ENCODE measurements at regions not wholly inside any gene's neighbourhood (a gene's known extent, or its start where the extent isn't known, plus 50 kb on each side); places are given as distances from the start of the nearest gene placed in this dataset.

- no peak for DNase-seq
- Histone ChIP-seq H3K27ac (ENCODE audit: low read length) (no peak overlapping the region), H3F3A (ENCODE audit: low read length, unreplicated experiment) (no peaks in the 10 kb centered on the region), H3K9me3 (ENCODE audit: low read length) (no peaks in the 10 kb centered on the region), H3K36me3 (ENCODE audit: low read depth, low read length) (no peaks in the 10 kb centered on the region), H3K27me3 (ENCODE audit: low read length) (no peaks in the 10 kb centered on the region), H4K20me1 (ENCODE audit: low read length) (no peaks in the 10 kb centered on the region), H3K4me1 (ENCODE audit: insufficient read depth, low read length) (no peaks in the 10 kb centered on the region), H3K4me2 (ENCODE audit: low read length) (no peak overlapping the region), H3K79me2 (ENCODE audit: low read length) (no peaks in the 10 kb centered on the region), H3K9ac (ENCODE audit: low read length) (no peak overlapping the region), H2AFZ (ENCODE audit: low read length) (no peak overlapping the region), H3K9me2 (replicated peaks; ENCODE audit: low read length) (no peaks in the 10 kb centered on the region), H3K4me3 (ENCODE audit: low read length) (no peak overlapping the region)
- BruUV-seq (replicated peaks) = no TSS peak
- intact Hi-C loops (cut with micrococcal nuclease) = no loop called here
- ChIA-PET CTCF (no interaction called here), POLR2A (ENCODE audit: unreplicated experiment) (no interaction called here)
- no peak for TF ChIP-seq EZH2 (IDR thresholded peaks at IDR 0.05; ENCODE audit: low read length, unreplicated experiment)
- TF ChIP-seq EZH2phosphoT487 (IDR thresholded peaks at IDR 0.05; ENCODE audit: borderline replicate concordance, low read length) = no peak
- no peak for TF ChIP-seq CTCF (conservative IDR thresholded peaks at IDR 0.05; ENCODE audit: low read depth, low read length)
- no peak for ATAC-seq
These were observed 122.6 kb upstream of the LSM8 start for GRCh38 chr7:118061386-118061785.

GRCh38 chr7:118072893-118073674, 110.9 kb upstream of the LSM8 start:
- BruUV-seq (replicated peaks) = no TSS peak
- no peaks in the 10 kb centered on the region for H3K9me3 ChIP-seq (ENCODE audit: low read length)
- no peak overlapping the region for H3K4me2 ChIP-seq (ENCODE audit: low read length)
- intact Hi-C loops (cut with micrococcal nuclease) = no loop called here
- no peaks in the 10 kb centered on the region for H3F3A ChIP-seq (ENCODE audit: low read length, unreplicated experiment)
- H4K20me1 ChIP-seq (ENCODE audit: low read length) = no peaks in the 10 kb centered on the region
- TF ChIP-seq EZH2 (IDR thresholded peaks at IDR 0.05; ENCODE audit: low read length, unreplicated experiment) (no peak), CTCF (conservative IDR thresholded peaks at IDR 0.05; ENCODE audit: low read depth, low read length) (no peak), EZH2phosphoT487 (IDR thresholded peaks at IDR 0.05; ENCODE audit: borderline replicate concordance, low read length) (no peak)
- no peak overlapping the region for H3K4me3 ChIP-seq (ENCODE audit: low read length)
- H3K36me3 ChIP-seq (ENCODE audit: low read depth, low read length) = no peaks in the 10 kb centered on the region
- POLR2A ChIA-PET (ENCODE audit: unreplicated experiment) = no interaction called here
- H3K9me2 ChIP-seq (replicated peaks; ENCODE audit: low read length) = no peaks in the 10 kb centered on the region
- no peaks in the 10 kb centered on the region for H3K79me2 ChIP-seq (ENCODE audit: low read length)
- no peaks in the 10 kb centered on the region for H3K27me3 ChIP-seq (ENCODE audit: low read length)
- 0 out of 2 replicates have a peak, but pooled peaks have one; percentile 37 for ATAC-seq
- H3K4me1 ChIP-seq (ENCODE audit: insufficient read depth, low read length) = no peaks in the 10 kb centered on the region
- CTCF ChIA-PET = no interaction called here
- H3K9ac ChIP-seq (ENCODE audit: low read length) = no peak overlapping the region
- DNase-seq = no peak
- H2AFZ ChIP-seq (ENCODE audit: low read length) = no peak overlapping the region
- H3K27ac ChIP-seq (ENCODE audit: low read length) = no peak overlapping the region

- no TSS peak for BruUV-seq (replicated peaks)
- H3K9me3 ChIP-seq (ENCODE audit: low read length) = no peaks in the 10 kb centered on the region
These were observed 108.0 kb upstream of the LSM8 start for GRCh38 chr7:118075936-118076335.

More at GRCh38 chr7:118075936-118076335, 108.0 kb upstream of the LSM8 start:
- Histone ChIP-seq H3K4me2 (ENCODE audit: low read length) (no peak overlapping the region), H3K4me1 (ENCODE audit: insufficient read depth, low read length) (no peaks in the 10 kb centered on the region; the same call in 1 of the 2 replicates), H3K36me3 (ENCODE audit: low read depth, low read length) (no peaks in the 10 kb centered on the region), H2AFZ (ENCODE audit: low read length) (no peak overlapping the region), H3K4me3 (ENCODE audit: low read length) (no peak overlapping the region), H3K27ac (ENCODE audit: low read length) (no peak overlapping the region), H3K9ac (ENCODE audit: low read length) (no peak overlapping the region), H3K79me2 (ENCODE audit: low read length) (no peaks in the 10 kb centered on the region), H3K9me2 (replicated peaks; ENCODE audit: low read length) (0 out of 2 replicates have a peak, but pooled peaks cover 4% of the 10 kb centered on the region), H3F3A (ENCODE audit: low read length, unreplicated experiment) (no peaks in the 10 kb centered on the region), H4K20me1 (ENCODE audit: low read length) (no peaks in the 10 kb centered on the region), H3K27me3 (ENCODE audit: low read length) (no peaks in the 10 kb centered on the region)
- no peak for TF ChIP-seq CTCF (conservative IDR thresholded peaks at IDR 0.05; ENCODE audit: low read depth, low read length)
- no peak for TF ChIP-seq EZH2phosphoT487 (IDR thresholded peaks at IDR 0.05; ENCODE audit: borderline replicate concordance, low read length)
- no peak for TF ChIP-seq EZH2 (IDR thresholded peaks at IDR 0.05; ENCODE audit: low read length, unreplicated experiment)
- intact Hi-C loops (cut with micrococcal nuclease) = no loop called here
- ChIA-PET POLR2A (ENCODE audit: unreplicated experiment) (no interaction called here), CTCF (no interaction called here)
- DNase-seq = no peak
- no peak for ATAC-seq
